BJ (cell line): ENCODE measurements at regions not wholly inside any gene's neighbourhood (a gene's known extent, or its start where the extent isn't known, plus 50 kb on each side); places are given as distances from the start of the nearest gene placed in this dataset.

Source experiments
- CTCF ChIA-PET: fragments of 350-600 bp; formaldehyde crosslinking; extraction: SDS; loops from one replicate; lab custom pipeline; 2021; ENCODE audit warnings: antibody characterized with exemption, inconsistent platforms; lab: Yijun Ruan, JAX
- POLR2A ChIA-PET: fragments of 300-600 bp; sonication (Branson Sonifier 250); formaldehyde crosslinking; extraction: SDS; loops from one replicate; lab custom pipeline; 2021; ENCODE audit warnings: antibody characterized with exemption; lab: Charles Lee
- DNase-seq: peaks from one replicate; pipeline ENCODE4 v3.0.0-alpha.2; 2011; ENCODE audit warnings: low read depth
- H3K27me3 ChIP-seq: 2 replicates; pipeline ENCODE4 v1.6.0; 2011; ENCODE audit warnings: low read length; ENCODE audit not compliant: control insufficient read depth, insufficient read depth
- H3K36me3 ChIP-seq: 2 replicates; pipeline ENCODE4 v1.5.1; 2011; ENCODE audit warnings: low read length; ENCODE audit not compliant: control insufficient read depth, insufficient read depth
- H3K4me3 ChIP-seq: 2 replicates; pipeline ENCODE4 v1.5.1; 2011; ENCODE audit warnings: low read depth, mild to moderate bottlenecking, control low read depth, low read length
- TF ChIP-seq, protein P1 (sequence below): IDR thresholded peaks from 2 replicates; pipeline ENCODE4 v1.5.1; 2011; ENCODE audit warnings: low read depth, mild to moderate bottlenecking, control low read depth, inconsistent platforms, low read length, moderate library complexity; ENCODE audit not compliant: insufficient read depth

DNA sequence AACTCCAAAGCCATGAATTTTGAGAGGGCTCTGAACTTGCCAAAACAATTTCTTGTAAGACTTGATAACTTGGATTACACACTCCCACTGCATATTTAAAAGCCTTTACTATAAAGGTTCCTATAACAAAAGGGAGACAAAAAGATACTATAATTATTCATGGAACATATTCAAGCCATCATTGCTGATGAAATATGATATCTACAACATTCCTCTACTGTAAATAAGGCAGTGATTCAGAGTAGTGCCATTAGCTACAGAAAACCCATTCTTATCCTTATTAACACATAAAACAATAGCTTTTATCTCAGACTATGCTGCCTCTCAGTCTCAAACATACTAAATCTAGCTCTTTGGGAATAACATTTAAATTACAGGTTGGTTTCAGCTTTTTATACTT is 675.5 kb upstream of the CXADR start:
- Histone ChIP-seq H3K4me3 (no peak overlapping the region), H3K27me3 (no peaks in the 10 kb centered on the region), H3K36me3 (no peaks in the 10 kb centered on the region)
- no peak for DNase-seq
- TF ChIP-seq, protein P1, sequence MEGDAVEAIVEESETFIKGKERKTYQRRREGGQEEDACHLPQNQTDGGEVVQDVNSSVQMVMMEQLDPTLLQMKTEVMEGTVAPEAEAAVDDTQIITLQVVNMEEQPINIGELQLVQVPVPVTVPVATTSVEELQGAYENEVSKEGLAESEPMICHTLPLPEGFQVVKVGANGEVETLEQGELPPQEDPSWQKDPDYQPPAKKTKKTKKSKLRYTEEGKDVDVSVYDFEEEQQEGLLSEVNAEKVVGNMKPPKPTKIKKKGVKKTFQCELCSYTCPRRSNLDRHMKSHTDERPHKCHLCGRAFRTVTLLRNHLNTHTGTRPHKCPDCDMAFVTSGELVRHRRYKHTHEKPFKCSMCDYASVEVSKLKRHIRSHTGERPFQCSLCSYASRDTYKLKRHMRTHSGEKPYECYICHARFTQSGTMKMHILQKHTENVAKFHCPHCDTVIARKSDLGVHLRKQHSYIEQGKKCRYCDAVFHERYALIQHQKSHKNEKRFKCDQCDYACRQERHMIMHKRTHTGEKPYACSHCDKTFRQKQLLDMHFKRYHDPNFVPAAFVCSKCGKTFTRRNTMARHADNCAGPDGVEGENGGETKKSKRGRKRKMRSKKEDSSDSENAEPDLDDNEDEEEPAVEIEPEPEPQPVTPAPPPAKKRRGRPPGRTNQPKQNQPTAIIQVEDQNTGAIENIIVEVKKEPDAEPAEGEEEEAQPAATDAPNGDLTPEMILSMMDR = no peak
- CTCF ChIA-PET = no interaction called here
- POLR2A ChIA-PET = no interaction called here

DNA sequence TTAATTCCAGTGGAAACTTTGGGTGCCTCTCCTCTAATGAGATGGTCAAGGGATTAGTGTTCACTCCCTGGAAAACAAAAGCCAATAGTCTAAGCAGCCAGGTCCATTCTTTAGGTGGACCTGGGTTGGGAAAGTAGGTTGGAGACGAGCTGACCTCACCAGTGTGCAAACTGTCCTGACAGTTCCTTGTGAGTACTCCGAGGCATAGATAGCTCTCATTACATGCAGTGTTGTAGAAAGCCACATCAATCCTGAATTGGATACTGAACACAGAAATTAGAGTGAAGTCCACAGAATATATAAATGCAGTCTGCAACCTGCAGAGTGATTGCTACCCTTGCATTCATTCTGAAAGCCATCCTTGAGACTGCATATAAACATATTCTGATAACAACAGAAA is 675.1 kb upstream of the CXADR start:
- H3K27me3 ChIP-seq = no peaks in the 10 kb centered on the region
- POLR2A ChIA-PET = no interaction called here
- no peak for DNase-seq
- no peak overlapping the region for H3K4me3 ChIP-seq
- CTCF ChIA-PET = no interaction called here
- TF ChIP-seq, protein P1 = no peak
- H3K36me3 ChIP-seq = no peaks in the 10 kb centered on the region

DNA sequence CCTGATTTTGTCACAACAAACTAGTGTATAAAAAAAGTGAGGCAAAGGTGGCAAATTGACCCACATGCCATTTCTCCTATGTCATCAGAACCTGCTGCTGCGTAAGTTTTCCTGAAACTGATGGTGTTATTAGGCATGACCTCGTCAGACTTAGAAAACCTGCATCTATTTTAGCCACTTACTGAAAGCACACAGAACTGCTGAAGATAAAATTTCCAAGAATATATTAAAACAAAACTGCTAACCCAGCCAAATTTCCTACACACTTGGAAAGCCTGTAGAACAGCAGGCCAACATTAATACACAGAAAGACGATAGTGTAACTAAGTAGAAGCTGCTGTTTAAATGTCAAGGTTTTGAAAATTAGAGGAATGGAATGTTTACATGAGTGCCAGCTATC is 674.5 kb upstream of the CXADR start:
- H3K36me3 ChIP-seq = no peaks in the 10 kb centered on the region
- no peaks in the 10 kb centered on the region for H3K27me3 ChIP-seq
- ChIA-PET POLR2A (no interaction called here), CTCF (no interaction called here)
- TF ChIP-seq, protein P1 = no peak
- no peak for DNase-seq
- H3K4me3 ChIP-seq = no peak overlapping the region

DNA sequence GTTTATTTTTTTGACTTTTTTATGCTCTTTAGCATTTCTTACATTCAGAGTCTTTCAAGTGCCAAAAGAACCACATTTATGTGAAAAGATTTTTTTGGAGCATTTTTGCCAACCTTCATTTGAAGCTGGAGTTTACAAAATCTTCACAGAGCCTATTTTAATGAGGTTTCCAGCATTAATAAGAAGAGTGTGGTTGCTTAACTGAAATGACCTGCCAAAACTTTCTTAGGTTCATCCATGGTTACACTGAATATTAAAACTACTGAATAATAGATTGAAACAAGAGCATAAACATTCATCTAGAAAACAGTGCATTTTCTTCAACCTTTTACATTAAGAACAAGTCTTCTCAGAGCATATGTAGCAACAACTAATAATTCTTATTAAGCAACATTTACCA is 672.3 kb upstream of the CXADR start:
- Histone ChIP-seq H3K36me3 (no peaks in the 10 kb centered on the region), H3K27me3 (no peaks in the 10 kb centered on the region), H3K4me3 (no peak overlapping the region)
- TF ChIP-seq, protein P1 = no peak
- POLR2A ChIA-PET = no interaction called here
- CTCF ChIA-PET = no interaction called here
- DNase-seq = no peak

DNA sequence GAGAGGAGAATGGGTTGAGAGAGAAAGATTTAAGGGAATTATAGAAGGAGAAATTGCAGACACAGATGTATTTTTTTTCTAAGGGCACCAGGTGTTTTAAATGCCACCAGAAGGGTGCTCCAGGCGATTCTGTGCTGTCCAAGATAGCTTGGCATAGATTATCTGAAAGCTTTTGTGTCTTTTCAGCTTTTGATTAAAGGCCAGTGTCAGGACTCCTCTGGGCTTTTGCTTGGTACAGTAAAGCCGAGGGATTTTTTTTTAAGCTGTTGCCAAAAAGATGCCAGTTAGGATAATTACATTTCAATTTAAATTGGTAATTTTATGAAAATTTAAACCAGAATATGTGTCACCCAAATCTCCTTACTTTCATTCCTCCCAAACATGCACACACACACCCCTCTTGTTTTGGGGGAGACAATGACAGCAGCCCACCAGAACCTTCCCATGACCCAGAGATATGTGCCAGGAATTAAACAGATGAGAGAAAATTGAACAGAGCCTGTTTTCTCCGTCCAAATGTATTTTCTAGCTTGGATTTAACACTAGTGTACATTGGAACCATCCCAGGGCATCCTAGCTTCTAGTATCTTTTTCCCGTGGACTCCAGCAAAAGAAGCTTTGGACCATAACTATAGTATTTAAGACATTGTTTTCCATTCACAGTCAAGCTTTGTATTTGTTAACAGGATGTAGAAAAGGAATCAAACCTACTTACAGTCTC is 670.7 kb upstream of the CXADR start:
- Histone ChIP-seq H3K27me3 (no peaks in the 10 kb centered on the region), H3K4me3 (no peak overlapping the region), H3K36me3 (no peaks in the 10 kb centered on the region)
- TF ChIP-seq, protein P1 = no peak
- ChIA-PET CTCF (interaction anchor here (0.9 kb wide), 1 partner anchor 10 kb away, joined by 4 read pairs; no protein-coding TSS in a partner anchor), POLR2A (no interaction called here)
- DNase-seq = no peak
